GM21619 (cell line): ENCODE measurements at regions not wholly inside any gene's neighbourhood (a gene's known extent, or its start where the extent isn't known, plus 50 kb on each side); places are given as distances from the start of the nearest gene placed in this dataset.

ENCODE experiments used
- ATAC-seq: cut with Tn5 transposase; IDR thresholded peaks from one replicate; pipeline ENCODE4 v1.9.1; 2021; ENCODE audit not compliant: unreplicated experiment

DNA sequence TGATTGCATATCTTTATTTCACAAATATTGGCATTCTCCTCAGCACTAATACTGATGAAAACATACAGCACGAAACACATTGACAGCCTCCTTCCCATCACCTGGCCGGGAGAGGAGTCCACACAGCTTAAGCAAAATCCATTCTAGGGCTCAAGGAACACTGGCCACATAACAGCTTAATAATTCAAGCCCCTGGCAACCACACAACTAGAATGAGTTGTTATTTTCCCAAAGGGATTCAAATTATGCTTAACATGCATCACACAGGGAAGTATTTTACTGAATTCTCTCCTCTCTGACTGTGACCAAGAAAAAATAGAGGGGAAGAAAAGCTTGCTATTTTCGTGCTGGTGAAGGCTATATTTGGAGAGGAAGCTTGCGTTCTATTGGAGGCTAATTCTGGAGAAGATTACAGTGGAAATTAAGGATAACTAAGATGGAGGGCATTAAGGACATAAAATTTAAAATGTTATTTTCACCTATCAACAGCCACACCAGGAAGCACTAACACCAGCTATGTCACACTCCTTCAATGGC is 198.5 kb downstream of the ADGRG6 start:
- no peak for ATAC-seq

GRCh38 chr6:142501795-142502194 is 200.0 kb downstream of the ADGRG6 start:
- ATAC-seq: no peak

DNA sequence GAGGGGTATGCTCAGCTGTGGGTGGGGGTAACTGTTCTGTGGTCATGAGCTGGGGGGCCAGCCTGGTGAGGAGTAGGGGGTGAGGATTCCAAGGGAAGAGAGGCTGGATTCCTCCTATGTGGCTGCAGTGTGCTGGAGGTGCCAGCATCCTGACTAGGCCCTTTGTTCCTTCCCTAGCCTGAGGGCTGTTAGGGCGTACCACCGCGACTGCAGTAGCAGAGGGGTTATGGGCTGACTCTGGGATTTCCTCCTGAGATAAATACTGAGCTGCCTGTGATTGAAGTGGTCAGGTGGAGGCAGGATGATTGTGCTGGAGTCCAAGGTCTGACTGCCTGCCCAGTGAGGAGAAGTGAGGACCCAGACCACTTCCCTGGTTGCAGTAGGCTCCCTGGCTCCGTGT is 205.3 kb downstream of the ADGRG6 start:
- ATAC-seq: no peak

DNA sequence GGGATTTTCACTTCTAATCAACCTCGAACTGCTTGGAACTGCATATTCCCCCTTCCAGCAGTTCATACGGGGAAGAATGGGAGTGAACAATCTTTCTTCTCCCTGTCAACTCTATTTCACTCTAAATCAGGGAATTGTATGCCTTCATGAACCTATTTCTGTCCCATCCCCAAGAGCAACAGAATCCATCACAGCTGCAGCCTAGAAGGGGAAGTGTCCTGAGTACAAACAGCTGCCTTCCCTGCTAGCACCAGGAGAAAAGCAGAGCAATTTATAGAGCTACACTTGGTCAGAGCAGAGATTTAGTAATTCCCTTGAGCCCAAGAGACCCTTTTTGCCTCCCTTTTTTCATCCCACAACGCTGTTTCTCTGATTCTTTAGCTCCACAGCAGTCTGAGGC is 208.4 kb downstream of the ADGRG6 start:
- no peak for ATAC-seq

DNA sequence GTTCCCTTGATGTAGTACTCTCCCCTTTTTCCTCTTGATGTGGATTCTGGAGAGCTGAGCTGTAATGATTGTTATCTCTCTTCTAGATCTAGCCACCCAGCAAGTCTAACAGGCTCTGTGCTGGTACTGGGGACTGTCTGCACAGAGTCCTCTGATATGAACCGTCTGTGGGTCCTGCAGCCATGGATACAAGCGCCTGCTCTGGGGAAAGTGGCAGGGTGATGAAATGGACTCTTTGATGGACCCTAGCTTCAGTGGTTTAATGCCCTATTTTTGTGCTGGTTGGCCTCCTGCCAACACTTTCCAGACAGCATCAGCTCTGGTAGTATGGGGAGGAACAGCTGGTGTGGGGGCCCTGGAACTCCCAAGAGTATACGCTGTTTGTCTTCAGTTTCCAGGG is 216.3 kb downstream of the ADGRG6 start:
- no peak for ATAC-seq

- no peak for ATAC-seq
Measured at GRCh38 chr6:142518761-142519160, 217.0 kb downstream of the ADGRG6 start.

- ATAC-seq: no peak
Measured at GRCh38 chr6:142521791-142522190, 220.0 kb downstream of the ADGRG6 start.

GRCh38 chr6:142523515-142524375 is 221.9 kb downstream of the ADGRG6 start:
- no peak for ATAC-seq

DNA sequence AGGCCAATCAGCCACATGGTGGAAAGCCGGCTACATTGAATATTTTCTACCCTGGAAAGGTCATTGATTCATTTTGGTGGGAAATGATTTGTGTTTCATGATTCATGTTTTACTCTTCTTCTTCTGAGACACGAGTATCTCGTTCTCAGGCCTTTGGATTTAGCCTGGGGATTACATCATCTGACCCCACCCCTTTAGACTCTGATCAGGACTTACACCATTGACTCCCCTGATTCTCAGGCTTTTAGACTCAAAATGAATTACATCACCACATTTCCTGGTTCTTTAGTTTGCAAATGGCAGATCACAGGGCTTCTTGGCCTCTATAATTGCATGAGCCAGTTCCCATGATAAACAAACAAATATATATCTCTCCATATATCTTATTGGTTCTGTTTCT is 228.8 kb downstream of the ADGRG6 start:
- no peak for ATAC-seq

- no peak for ATAC-seq
Measured at GRCh38 chr6:142531727-142532126, 229.9 kb downstream of the ADGRG6 start.

DNA sequence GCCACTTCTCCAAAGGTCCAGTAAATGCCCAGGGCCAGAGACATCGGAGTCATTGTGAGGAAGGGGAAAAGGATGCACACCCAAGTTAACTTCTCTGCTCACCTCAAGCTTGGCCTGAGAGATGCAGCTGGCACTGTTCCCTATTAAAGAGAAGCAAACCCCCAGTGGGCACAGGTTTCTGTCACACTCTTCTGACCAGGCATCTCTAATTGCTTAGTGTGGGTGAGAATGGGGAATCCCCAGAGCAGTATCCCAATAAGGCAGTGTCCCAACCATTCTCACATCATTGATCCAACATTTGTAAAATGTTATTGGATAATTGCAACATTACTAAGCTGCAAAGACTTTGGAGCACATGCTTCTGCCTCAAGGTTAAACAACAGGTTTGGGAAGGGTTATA is 232.3 kb downstream of the ADGRG6 start:
- no peak for ATAC-seq

GRCh38 chr6:142534484-142534883 is 232.7 kb downstream of the ADGRG6 start:
- no peak for ATAC-seq

DNA sequence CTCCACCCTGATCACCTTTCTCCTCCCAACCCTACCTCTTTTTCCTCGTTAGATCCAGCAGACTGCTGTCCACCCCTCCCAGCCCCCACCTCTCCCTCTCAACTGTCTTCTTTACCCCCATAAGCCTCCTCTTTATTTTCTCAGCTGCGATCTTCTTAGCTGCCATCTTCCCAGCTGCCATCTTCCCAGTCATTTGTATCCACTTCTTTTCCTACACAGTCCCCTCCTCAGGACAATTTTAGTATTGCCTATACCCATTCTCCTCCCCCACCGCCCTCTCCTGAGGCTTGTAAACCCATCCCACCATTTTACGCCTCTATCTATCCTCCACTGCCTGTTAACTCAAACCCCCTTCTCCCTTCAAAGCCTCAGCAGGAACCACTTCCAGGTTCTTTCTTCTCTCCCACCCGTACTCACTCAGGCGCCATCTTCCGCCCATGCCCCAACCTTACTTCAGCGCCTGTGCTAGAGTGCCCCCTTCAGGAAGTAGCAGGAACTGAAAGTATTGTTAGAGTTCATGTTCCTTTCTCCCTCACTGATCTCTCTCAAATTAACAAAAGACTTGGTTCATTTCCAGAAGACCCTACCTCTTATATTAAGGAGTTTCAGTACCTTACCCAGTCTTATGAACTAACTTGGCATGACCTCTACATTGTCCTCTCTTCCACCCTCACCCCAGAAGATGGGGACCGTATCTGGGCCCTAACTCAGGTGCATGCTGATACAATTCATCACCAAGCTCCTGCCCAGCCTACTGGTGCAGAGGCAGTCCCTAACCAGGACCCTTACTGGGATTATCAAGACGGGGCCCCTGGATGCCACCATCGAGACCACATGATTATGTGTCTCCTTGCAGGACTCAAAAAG is 236.0 kb downstream of the ADGRG6 start:
- no peak for ATAC-seq

GRCh38 chr6:142542704-142543233 is 241.0 kb downstream of the ADGRG6 start:
- no peak for ATAC-seq

DNA sequence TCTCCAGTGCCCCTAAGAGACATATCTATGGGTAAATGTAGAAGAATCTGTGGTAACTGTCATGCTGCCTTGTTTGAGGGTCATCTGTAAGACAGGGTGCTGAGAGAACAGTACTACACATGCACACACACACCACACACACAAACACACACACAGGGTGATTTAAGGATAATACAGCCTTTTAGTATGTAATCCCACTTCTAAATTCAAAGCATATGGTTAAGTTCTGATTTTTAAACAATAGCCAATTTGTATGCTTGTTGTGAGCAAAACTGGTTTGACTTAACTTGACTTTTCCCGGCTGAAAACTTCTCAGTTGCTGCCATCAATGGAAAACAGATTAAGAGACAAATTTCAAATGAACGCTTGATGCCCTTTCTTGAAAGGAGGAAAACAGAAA is 241.8 kb downstream of the ADGRG6 start:
- ATAC-seq: no peak

DNA sequence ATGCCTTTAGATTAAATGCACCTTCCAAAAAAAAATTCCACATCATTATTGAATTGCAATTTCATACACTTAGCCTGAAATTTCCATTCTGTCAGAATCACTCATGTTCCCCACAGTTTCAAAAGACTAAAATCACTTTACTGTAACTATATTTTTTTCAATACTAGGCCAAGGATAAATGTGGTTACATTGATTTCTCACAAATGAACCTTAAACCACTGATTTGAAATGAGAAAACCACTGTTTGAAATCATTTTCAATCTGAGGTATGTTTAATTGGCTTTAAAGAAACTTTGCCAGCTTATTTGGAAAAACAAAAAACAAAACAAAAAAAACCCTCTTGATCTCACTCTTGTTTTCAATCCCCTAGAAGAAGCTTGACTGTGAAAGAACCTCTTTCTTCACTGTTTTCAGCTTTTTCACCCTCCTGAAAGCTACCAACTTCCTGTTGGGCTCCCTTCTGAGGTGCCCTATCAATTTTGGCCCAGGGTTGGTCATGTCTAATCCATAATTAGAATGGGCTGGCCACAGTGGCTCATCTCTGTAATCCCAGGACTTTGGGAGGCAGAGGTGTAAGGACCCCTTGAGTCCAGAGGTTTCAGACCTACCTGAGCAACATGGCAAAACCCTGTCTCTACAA is 242.5 kb downstream of the ADGRG6 start:
- no peak for ATAC-seq

DNA sequence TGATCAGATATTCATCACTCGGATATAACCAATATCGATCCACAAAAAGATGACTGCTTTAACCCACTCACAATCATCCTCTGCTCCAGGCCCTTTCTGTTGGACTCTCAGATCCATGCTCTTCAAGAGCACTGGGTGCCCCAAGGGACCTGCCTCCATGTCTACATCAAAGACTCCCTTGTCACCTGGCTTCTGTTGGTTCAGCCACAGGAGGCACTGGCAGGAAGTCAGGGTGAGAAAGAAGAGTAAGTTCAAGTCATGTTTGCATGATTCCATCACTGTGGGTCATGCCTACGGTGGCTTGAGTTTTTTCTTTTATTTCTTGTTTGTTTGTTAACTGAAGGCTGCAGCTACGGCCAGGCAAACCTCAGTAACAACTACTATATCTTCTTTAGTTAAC is 243.3 kb downstream of the ADGRG6 start:
- ATAC-seq: no peak

- no peak for ATAC-seq
Measured at GRCh38 chr6:142548566-142548965, 246.8 kb downstream of the ADGRG6 start.

GRCh38 chr6:142550310-142551063 is 248.7 kb downstream of the ADGRG6 start:
- no peak for ATAC-seq

- ATAC-seq: no peak
Measured at GRCh38 chr6:142551274-142551811, 249.5 kb downstream of the ADGRG6 start.
